ENCODE measurements at regions not wholly inside any gene's neighbourhood (a gene's known extent, or its start where the extent isn't known, plus 50 kb on each side); places are given as distances from the start of the nearest gene placed in this dataset.

GRCh38 chr18:25420077-25420825, 68.3 kb upstream of the ZNF521 start:
- TF ChIP-seq EZH2 (IDR thresholded peaks at IDR 0.05; ENCODE audit: low read length) = no peak
- TF ChIP-seq CTCF (optimal IDR thresholded peaks at IDR 0.05 in 1 of 3, IDR thresholded peaks at IDR 0.05 in 1 of 3, conservative IDR thresholded peaks at IDR 0.05 in 1 of 3; ENCODE audit: extremely low read depth in 1 of 3, insufficient read depth in 2 of 3, low read length in 3 of 3) = no peak

All from keratinocyte (primary cell).